ACC112 (cell line): ENCODE measurements at regions not wholly inside any gene's neighbourhood (a gene's known extent, or its start where the extent isn't known, plus 50 kb on each side); places are given as distances from the start of the nearest gene placed in this dataset.
A peak's percentile ranks its signal among the peaks of the same experiment; 100 is the strongest.

Experiments used
- H2AFZ ChIP-seq: fragments of 200-600 bp; sonication (generic); one replicate; pipeline ENCODE4 v1.6.0; 2017; ENCODE audit warnings: antibody characterized with exemption, low read length; ENCODE audit not compliant: unreplicated experiment
- H3K27ac ChIP-seq: fragments of 200-600 bp; sonication (generic); 2 replicates; pipeline ENCODE4 v1.5.1; 2014; ENCODE audit warnings: low read depth, mild to moderate bottlenecking, antibody characterized with exemption, low read length, moderate library complexity
- H3K27me3 ChIP-seq: fragments of 200-600 bp; sonication (generic); 2 replicates; pipeline ENCODE4 v1.6.1; 2014; ENCODE audit warnings: mild to moderate bottlenecking, antibody characterized with exemption, low read length, moderate library complexity, mixed read lengths; ENCODE audit not compliant: insufficient read depth
- H3K36me3 ChIP-seq: fragments of 200-600 bp; sonication (generic); 2 replicates; pipeline ENCODE4 v1.6.1; 2016; ENCODE audit warnings: mild to moderate bottlenecking, antibody characterized with exemption, low read length, moderate library complexity, mixed read lengths; ENCODE audit not compliant: insufficient read depth
- H3K4me1 ChIP-seq: fragments of 200-600 bp; sonication (generic); one replicate; pipeline ENCODE4 v1.6.1; 2016; ENCODE audit warnings: low read length, mixed read lengths; ENCODE audit not compliant: insufficient read depth, unreplicated experiment, control insufficient read depth
- H3K4me3 ChIP-seq: fragments of 200-600 bp; sonication (generic); 2 replicates; pipeline ENCODE4 v1.5.1; 2014; ENCODE audit warnings: mild to moderate bottlenecking, low read depth, low read length
- H3K79me2 ChIP-seq: fragments of 200-600 bp; sonication (generic); one replicate; pipeline ENCODE4 v1.6.0; 2016; ENCODE audit warnings: low read length; ENCODE audit not compliant: control insufficient read depth, unreplicated experiment, insufficient read depth

GRCh38 chr4:147194114-147194513 lies 248.4 kb upstream of the TTC29 start:
- Histone ChIP-seq H3K27me3 (no peaks in the 10 kb centered on the region), H3K27ac (no peak overlapping the region), H3K79me2 (no peaks in the 10 kb centered on the region), H3K4me3 (peak overlapping the region; percentile 55; the same call in 1 of the 2 replicates), H3K36me3 (no peaks in the 10 kb centered on the region), H3K4me1 (peaks cover 13% of the 10 kb centered on the region), H2AFZ (peak overlapping the region; percentile 71)

GRCh38 chr4:147194604-147195003 lies 248.9 kb upstream of the TTC29 start:
- H3K79me2 ChIP-seq: no peaks in the 10 kb centered on the region
- H2AFZ ChIP-seq: peak overlapping the region; percentile 71
- no peak overlapping the region for H3K27ac ChIP-seq
- peak overlapping the region; percentile 55; the same call in 1 of the 2 replicates for H3K4me3 ChIP-seq
- H3K36me3 ChIP-seq: no peaks in the 10 kb centered on the region
- peaks cover 13% of the 10 kb centered on the region for H3K4me1 ChIP-seq
- H3K27me3 ChIP-seq: no peaks in the 10 kb centered on the region

GRCh38 chr4:147195386-147195785 lies 249.7 kb upstream of the TTC29 start:
- no peaks in the 10 kb centered on the region for H3K27me3 ChIP-seq
- no peaks in the 10 kb centered on the region for H3K79me2 ChIP-seq
- no peak overlapping the region for H2AFZ ChIP-seq
- H3K27ac ChIP-seq: no peak overlapping the region
- H3K36me3 ChIP-seq: no peaks in the 10 kb centered on the region
- H3K4me1 ChIP-seq: peaks cover 13% of the 10 kb centered on the region
- H3K4me3 ChIP-seq: no peak overlapping the region

GRCh38 chr4:147198411-147199051 lies 252.9 kb upstream of the TTC29 start:
- Histone ChIP-seq H3K79me2 (no peaks in the 10 kb centered on the region), H3K4me1 (peaks cover 13% of the 10 kb centered on the region), H3K27ac (no peak overlapping the region)

GRCh38 chr4:147201016-147201415 lies 255.4 kb upstream of the TTC29 start:
- peaks cover 5% of the 10 kb centered on the region for H3K4me1 ChIP-seq
- H3K36me3 ChIP-seq: no peaks in the 10 kb centered on the region
- H3K79me2 ChIP-seq: no peaks in the 10 kb centered on the region
- no peak overlapping the region for H3K4me3 ChIP-seq
- H3K27me3 ChIP-seq: no peaks in the 10 kb centered on the region
- no peak overlapping the region for H2AFZ ChIP-seq
- H3K27ac ChIP-seq: no peak overlapping the region

More at GRCh38 chr4:147198411-147199051, 252.9 kb upstream of the TTC29 start:
- H3K27me3 ChIP-seq: no peaks in the 10 kb centered on the region
- H2AFZ ChIP-seq: no peak overlapping the region
- no peak overlapping the region for H3K4me3 ChIP-seq
- H3K36me3 ChIP-seq: no peaks in the 10 kb centered on the region

- H3K79me2 ChIP-seq: no peaks in the 10 kb centered on the region
- no peak overlapping the region for H2AFZ ChIP-seq
- no peaks in the 10 kb centered on the region for H3K27me3 ChIP-seq
- H3K36me3 ChIP-seq: no peaks in the 10 kb centered on the region
- H3K27ac ChIP-seq: no peak overlapping the region
- H3K4me1 ChIP-seq: no peaks in the 10 kb centered on the region
- H3K4me3 ChIP-seq: no peak overlapping the region
Observed at GRCh38 chr4:147206807-147207206, 261.1 kb upstream of the TTC29 start.

- Histone ChIP-seq H3K79me2 (no peaks in the 10 kb centered on the region), H3K27me3 (no peaks in the 10 kb centered on the region), H3K4me3 (no peak overlapping the region), H3K36me3 (no peaks in the 10 kb centered on the region), H3K4me1 (no peaks in the 10 kb centered on the region), H3K27ac (no peak overlapping the region), H2AFZ (no peak overlapping the region)
Observed at GRCh38 chr4:147207911-147208310, 262.2 kb upstream of the TTC29 start.

- no peak overlapping the region for H2AFZ ChIP-seq
Observed at GRCh38 chr4:147217655-147218054, 263.2 kb upstream of the EDNRA start.

GRCh38 chr4:147219145-147219544 lies 261.8 kb upstream of the EDNRA start:
- H3K27ac ChIP-seq: no peak overlapping the region

More at GRCh38 chr4:147217655-147218054, 263.2 kb upstream of the EDNRA start:
- H3K27me3 ChIP-seq: no peaks in the 10 kb centered on the region
- H3K36me3 ChIP-seq: no peaks in the 10 kb centered on the region
- no peak overlapping the region for H3K27ac ChIP-seq
- H3K4me1 ChIP-seq: peaks cover 7% of the 10 kb centered on the region
- H3K79me2 ChIP-seq: no peaks in the 10 kb centered on the region
- no peak overlapping the region for H3K4me3 ChIP-seq

GRCh38 chr4:147220833-147221232 lies 260.1 kb upstream of the EDNRA start:
- peaks cover 7% of the 10 kb centered on the region for H3K4me1 ChIP-seq
- no peak overlapping the region for H3K27ac ChIP-seq
- H3K36me3 ChIP-seq: no peaks in the 10 kb centered on the region
- H3K79me2 ChIP-seq: no peaks in the 10 kb centered on the region
- no peaks in the 10 kb centered on the region for H3K27me3 ChIP-seq
- H2AFZ ChIP-seq: peak overlapping the region; percentile 7
- no peak overlapping the region for H3K4me3 ChIP-seq

More at GRCh38 chr4:147219145-147219544, 261.8 kb upstream of the EDNRA start:
- Histone ChIP-seq H3K4me3 (no peak overlapping the region), H3K36me3 (no peaks in the 10 kb centered on the region), H3K27me3 (no peaks in the 10 kb centered on the region), H2AFZ (no peak overlapping the region), H3K4me1 (peaks cover 7% of the 10 kb centered on the region), H3K79me2 (no peaks in the 10 kb centered on the region)

- H3K36me3 ChIP-seq: no peaks in the 10 kb centered on the region
- no peak overlapping the region for H3K27ac ChIP-seq
- no peak overlapping the region for H2AFZ ChIP-seq
- peaks cover 7% of the 10 kb centered on the region for H3K4me1 ChIP-seq
- H3K79me2 ChIP-seq: no peaks in the 10 kb centered on the region
- no peaks in the 10 kb centered on the region for H3K27me3 ChIP-seq
- no peak overlapping the region for H3K4me3 ChIP-seq
Observed at GRCh38 chr4:147222906-147223305, 258.0 kb upstream of the EDNRA start.
